GM21786 (cell line): ENCODE measurements at regions not wholly inside any gene's neighbourhood (a gene's known extent, or its start where the extent isn't known, plus 50 kb on each side); places are given as distances from the start of the nearest gene placed in this dataset.

Experiments used
- ATAC-seq: cut with Tn5 transposase; IDR thresholded peaks from one replicate; pipeline ENCODE4 v1.9.1; 2021; ENCODE audit not compliant: unreplicated experiment

DNA sequence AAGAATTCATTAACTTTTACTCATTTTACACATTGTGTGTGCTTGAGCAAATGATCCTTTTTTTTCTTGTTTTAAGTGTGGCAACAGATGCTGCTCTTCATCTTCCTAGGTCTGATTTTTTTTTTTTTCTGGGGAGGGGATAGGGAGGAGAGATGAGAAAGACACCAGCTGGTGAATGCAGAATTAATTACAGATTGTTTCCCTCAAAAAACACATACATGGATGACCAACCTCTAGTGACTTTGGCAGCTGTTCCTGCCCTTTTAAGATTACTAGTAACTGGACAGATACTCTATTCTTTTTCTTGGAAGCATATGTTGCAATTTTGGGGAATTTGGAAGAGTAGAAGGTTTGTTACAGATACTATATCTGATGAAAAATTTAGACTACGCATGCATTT lies 103.6 kb upstream of the MYO16 start:
- ATAC-seq: no peak

- no peak for ATAC-seq
These were observed 103.1 kb upstream of the MYO16 start for GRCh38 chr13:108526286-108526685.

DNA sequence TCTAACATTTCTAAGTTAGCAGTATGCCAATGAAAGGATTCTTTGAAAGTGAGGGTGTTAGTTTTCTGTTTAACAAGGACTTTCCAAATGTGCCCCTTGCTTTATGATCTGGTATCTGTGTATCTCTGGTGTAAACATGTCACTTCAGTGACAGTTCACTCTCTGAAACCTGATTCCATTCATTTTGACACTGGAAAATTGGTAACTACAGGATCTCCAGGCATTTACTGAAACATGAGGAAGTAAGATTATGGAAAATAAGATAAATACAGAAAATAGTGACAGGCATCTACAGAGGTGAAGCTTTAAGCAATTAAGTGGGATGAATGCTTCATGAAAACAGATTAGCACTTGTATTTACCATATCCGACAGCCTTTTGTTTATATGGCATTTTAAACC lies 101.6 kb upstream of the MYO16 start:
- ATAC-seq: no peak

DNA sequence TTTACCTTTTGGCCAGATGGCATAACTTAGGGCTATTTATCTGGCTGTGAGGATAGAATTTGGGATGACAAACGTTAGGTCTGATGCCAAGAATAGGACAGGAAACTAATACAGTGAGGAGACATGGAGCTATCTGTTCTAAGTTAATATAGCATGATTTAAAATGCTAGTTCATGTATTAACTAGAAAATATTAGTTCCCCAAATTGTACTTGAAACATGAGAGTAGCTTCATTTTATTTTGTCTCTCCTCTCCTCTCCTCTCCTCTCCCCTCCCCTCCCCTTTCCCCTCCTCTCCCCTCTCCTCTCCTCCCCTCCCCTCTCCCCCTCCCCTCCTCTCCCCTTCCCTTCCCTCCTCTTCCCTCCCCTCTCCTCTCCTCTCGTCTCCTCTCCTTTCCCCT lies 101.1 kb upstream of the MYO16 start:
- no peak for ATAC-seq

DNA sequence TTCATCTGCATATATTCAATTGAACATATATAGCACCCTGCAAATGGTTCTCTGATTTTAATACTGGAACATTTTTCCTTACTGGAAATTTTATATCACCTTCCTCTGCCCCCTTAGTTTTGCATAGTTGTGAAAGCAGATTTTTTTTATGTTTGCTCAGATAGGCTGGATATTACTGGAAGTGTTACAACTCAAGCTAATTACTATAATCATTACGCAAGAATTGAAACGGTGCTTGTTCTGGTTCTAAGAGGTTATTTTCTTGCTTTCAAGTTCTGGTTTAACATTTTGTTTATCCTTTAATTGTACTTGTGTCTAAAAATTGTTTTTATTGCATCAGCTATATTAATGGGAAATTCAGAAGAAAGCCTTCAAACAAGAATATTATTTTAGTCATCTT lies 95.6 kb upstream of the MYO16 start:
- ATAC-seq: no peak

DNA sequence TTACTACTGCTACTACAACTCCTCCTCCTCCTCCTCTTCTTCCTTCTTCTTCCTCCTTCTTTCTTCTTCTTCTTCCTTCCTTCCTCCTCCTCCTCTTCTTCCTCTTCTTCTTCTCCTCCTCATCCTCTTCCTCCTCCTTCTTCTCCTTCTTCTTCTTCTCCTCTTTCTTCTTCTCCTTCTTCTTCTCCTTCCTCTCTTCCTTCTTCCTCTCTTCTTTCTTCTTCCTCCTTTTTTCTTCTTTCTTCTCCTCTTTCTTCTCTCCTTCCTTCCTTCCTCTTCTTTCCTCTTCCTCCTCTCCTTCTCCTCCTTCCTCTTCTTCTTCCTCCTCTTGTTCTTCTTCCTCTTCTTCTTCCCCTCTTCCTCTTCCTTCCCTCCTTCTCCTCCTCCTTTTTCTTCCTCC lies 94.7 kb upstream of the MYO16 start:
- ATAC-seq: no peak

DNA sequence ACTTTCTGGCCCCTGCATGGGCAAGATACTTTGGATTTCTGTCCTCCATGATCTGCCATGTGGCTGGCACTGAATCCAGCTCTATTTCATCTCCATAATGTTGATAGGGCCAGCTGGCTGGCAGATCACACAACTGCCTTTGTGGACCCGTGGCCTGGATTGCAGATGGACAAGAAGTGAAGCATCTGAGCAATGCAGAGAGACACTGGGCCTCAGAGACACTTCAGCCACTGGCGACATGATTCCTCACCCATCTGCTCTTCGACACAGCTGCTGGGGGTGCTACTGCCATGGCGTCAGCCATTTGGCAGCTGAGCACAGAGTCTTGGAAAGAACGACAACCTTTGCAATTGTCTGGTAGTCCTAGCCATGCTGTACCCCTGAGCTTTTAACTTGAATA lies 79.5 kb upstream of the MYO16 start:
- no peak for ATAC-seq

GRCh38 chr13:108551674-108552073 lies 77.7 kb upstream of the MYO16 start:
- ATAC-seq: no peak

GRCh38 chr13:108558489-108558888 lies 70.9 kb upstream of the MYO16 start:
- no peak for ATAC-seq

- no peak for ATAC-seq
These were observed 69.3 kb upstream of the MYO16 start for GRCh38 chr13:108560093-108560492.

GRCh38 chr13:108561149-108561548 lies 68.3 kb upstream of the MYO16 start:
- no peak for ATAC-seq

DNA sequence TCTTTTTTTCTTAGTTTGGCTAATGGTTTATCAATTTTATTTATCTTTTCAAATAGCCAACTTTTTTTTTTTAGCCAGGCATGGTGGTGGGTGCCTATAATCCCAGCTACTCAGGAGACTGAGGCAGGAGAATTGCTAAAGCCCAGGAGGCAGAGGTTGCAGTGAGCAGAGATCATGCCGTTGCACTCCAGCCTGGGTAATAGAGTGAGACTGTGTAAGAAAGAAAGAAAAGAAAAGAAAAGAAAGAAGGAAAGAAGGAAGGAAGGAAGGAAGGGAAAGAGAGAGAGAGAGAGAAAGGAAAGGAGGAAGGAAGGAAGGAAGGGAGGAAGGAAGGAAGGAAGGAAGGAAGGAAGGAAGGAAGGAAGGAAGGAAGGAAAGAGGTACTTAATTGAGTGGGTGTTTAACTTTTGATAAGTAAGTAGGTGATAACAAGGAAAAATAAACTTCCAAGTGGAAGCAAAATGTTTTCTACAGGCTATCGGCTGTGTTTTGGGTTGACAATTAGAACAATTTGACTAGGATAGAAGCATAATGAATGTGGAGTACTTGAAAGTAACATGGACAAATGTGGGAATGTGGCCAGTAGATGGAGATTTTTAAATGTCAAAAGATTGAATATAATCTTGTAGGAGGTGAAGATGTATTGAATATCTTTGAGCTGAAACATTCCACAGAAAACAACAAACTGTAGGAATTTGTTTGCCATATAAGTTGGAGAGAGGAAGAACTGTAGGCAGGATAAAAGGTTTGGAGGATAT lies 62.8 kb upstream of the MYO16 start:
- no peak for ATAC-seq

GRCh38 chr13:108572782-108573211 lies 56.6 kb upstream of the MYO16 start:
- no peak for ATAC-seq

DNA sequence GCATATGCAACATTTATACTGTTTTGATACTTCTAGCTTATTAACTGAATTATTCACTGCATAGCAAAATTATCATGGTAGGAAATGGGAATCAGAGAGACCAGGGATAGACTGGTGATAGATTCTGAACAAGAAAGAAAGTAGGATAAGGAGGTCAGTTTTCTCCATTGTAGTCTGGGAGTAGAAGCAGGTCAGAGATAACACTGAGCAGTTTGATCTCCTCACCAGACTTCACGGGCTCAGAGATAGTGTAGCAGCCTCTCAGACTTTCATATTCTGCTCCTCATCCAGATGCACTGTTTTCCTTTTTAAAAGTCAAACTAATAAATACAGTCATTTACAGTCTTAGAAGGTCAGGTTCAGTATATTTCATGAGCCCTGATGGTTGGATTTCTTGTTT lies 56.0 kb upstream of the MYO16 start:
- ATAC-seq: no peak

DNA sequence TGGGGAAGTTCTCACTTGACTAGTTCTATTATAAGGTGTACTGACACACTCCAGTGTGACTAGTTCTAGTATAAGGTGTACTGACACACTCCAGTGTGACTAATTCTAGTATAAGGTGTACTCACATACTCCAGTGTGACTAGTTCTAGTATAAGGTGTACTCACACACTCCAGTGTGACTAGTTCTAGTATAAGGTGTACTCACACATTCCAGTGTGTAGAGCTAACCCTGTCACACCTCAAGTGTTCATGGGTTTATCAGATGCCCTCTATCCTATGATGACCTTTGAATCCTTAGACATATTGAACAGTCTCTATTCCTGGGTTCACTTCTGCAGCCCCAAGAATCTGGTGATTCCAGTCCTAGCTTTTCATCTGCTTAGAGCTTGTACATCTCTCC lies 54.6 kb upstream of the MYO16 start:
- ATAC-seq: peak; percentile 8

DNA sequence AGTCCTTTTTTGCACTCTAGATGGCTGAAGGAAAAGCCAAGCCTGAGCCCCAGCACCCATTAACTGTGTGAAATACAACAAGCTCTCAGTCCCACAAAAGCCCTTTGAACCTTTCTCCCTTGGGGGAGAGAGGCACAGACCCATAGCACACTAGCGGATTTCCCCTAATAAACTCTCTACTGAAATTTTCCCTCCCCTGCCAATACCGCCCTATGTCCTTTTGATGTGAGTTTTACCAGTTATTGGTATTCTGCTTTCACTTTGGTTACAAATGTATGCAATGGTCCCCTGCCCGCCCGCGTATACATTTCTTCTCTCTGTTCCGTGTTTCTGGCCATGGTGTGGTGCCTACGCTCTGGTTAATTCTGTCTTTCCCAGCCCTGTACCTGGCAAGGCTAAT lies 54.0 kb upstream of the MYO16 start:
- peak; percentile 71 for ATAC-seq
